ENCODE measurements at regions not wholly inside any gene's neighbourhood (a gene's known extent, or its start where the extent isn't known, plus 50 kb on each side); places are given as distances from the start of the nearest gene placed in this dataset.

GRCh38 chr1:70762386-70762785 is 285.2 kb downstream of the PTGER3 start (continued):
- TF ChIP-seq CREB1 (IDR thresholded peaks at IDR 0.05) (no peak), SAP30 (IDR thresholded peaks at IDR 0.05; ENCODE audit: insufficient read depth, insufficient replicate concordance, low read length) (no peak), BRCA1 (IDR thresholded peaks at IDR 0.05; ENCODE audit: low read depth, low read length) (no peak), CTCF (IDR thresholded peaks at IDR 0.05; ENCODE audit: control extremely low read depth in 1 of 3, insufficient read depth in 1 of 3, low read depth in 1 of 3, low read length in 3 of 3) (no peak)
